ENCODE measurements at regions not wholly inside any gene's neighbourhood (a gene's known extent, or its start where the extent isn't known, plus 50 kb on each side); places are given as distances from the start of the nearest gene placed in this dataset.

DNA sequence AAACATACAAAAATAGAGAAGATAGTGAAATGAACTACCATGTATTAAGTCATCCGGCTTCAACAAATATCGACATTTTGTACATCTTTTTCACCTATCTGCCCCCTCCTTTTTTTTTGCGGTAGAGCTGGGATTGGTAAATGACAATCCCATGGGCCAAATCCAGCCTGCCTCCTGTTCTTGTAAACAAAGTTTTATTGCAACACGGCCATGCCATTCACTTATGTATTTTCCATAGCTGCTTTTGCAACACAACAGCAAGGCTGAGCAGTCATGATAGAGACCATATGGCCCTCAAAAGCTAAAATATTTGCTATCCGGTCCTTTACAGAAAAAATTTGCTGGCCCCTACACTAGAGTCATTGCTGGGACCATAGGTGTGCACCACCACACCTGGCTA, 58.1 kb upstream of the PLEKHG3 start:
- no peaks in the 10 kb centered on the region for H3K9me3 ChIP-seq (ENCODE audit: control insufficient read depth, insufficient read depth, low read depth, low read length)
- no peak overlapping the region for H3K4me3 ChIP-seq (ENCODE audit: low read depth, low read length)
- ChIA-PET CTCF (interaction anchor here (4.0 kb wide), 1 partner anchor 10 kb away, joined by 22 read pairs; no protein-coding TSS in a partner anchor), POLR2A (no interaction called here)
- H3K4me1 ChIP-seq (ENCODE audit: control insufficient read depth, insufficient read depth, low read length) = peaks cover 5% of the 10 kb centered on the region; the same call in 1 of the 2 replicates
- no peaks in the 10 kb centered on the region for H3K36me3 ChIP-seq (ENCODE audit: control insufficient read depth in 2 of 2, insufficient read depth in 1 of 2, low read length in 2 of 2)
- no peak overlapping the region for H3K27ac ChIP-seq (ENCODE audit: extremely low read depth, low read depth, low read length)
- TF ChIP-seq SALL2 (tag by site-specific recombination; IDR thresholded peaks at IDR 0.05; ENCODE audit: borderline replicate concordance) (no peak), ZNF677 (tag by site-specific recombination; IDR thresholded peaks at IDR 0.05) (no peak), KLF16 (tag by site-specific recombination; IDR thresholded peaks at IDR 0.05) (no peak), PRDM10 (tag by site-specific recombination; IDR thresholded peaks at IDR 0.05) (0 out of 2 replicates have a peak, but pooled peaks have one; percentile 19)
- TF ChIP-seq, protein P1, sequence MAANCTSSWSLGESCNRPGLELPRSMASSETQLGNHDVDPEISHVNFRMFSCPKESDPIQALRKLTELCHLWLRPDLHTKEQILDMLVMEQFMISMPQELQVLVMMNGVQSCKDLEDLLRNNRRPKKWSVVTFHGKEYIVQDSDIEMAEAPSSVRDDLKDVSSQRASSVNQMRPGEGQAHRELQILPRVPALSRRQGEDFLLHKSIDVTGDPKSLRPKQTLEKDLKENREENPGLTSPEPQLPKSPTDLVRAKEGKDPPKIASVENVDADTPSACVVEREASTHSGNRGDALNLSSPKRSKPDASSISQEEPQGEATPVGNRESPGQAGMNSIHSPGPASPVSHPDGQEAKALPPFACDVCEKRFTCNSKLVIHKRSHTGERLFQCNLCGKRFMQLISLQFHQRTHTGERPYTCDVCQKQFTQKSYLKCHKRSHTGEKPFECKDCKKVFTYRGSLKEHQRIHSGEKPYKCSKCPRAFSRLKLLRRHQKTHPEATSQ (tag by site-specific recombination; IDR thresholded peaks at IDR 0.05) = no peak
- TF ChIP-seq, protein P2, sequence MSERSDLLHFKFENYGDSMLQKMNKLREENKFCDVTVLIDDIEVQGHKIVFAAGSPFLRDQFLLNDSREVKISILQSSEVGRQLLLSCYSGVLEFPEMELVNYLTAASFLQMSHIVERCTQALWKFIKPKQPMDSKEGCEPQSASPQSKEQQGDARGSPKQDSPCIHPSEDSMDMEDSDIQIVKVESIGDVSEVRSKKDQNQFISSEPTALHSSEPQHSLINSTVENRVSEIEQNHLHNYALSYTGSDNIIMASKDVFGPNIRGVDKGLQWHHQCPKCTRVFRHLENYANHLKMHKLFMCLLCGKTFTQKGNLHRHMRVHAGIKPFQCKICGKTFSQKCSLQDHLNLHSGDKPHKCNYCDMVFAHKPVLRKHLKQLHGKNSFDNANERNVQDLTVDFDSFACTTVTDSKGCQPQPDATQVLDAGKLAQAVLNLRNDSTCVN (tag by site-specific recombination; optimal IDR thresholded peaks at IDR 0.05) = no peak
- TF ChIP-seq, protein P3, sequence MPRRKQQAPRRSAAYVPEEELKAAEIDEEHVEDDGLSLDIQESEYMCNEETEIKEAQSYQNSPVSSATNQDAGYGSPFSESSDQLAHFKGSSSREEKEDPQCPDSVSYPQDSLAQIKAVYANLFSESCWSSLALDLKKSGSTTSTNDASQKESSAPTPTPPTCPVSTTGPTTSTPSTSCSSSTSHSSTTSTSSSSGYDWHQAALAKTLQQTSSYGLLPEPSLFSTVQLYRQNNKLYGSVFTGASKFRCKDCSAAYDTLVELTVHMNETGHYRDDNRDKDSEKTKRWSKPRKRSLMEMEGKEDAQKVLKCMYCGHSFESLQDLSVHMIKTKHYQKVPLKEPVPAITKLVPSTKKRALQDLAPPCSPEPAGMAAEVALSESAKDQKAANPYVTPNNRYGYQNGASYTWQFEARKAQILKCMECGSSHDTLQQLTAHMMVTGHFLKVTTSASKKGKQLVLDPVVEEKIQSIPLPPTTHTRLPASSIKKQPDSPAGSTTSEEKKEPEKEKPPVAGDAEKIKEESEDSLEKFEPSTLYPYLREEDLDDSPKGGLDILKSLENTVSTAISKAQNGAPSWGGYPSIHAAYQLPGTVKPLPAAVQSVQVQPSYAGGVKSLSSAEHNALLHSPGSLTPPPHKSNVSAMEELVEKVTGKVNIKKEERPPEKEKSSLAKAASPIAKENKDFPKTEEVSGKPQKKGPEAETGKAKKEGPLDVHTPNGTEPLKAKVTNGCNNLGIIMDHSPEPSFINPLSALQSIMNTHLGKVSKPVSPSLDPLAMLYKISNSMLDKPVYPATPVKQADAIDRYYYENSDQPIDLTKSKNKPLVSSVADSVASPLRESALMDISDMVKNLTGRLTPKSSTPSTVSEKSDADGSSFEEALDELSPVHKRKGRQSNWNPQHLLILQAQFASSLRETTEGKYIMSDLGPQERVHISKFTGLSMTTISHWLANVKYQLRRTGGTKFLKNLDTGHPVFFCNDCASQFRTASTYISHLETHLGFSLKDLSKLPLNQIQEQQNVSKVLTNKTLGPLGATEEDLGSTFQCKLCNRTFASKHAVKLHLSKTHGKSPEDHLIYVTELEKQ (tag by site-specific recombination; IDR thresholded peaks at IDR 0.05; ENCODE audit: borderline replicate concordance) = no peak

DNA sequence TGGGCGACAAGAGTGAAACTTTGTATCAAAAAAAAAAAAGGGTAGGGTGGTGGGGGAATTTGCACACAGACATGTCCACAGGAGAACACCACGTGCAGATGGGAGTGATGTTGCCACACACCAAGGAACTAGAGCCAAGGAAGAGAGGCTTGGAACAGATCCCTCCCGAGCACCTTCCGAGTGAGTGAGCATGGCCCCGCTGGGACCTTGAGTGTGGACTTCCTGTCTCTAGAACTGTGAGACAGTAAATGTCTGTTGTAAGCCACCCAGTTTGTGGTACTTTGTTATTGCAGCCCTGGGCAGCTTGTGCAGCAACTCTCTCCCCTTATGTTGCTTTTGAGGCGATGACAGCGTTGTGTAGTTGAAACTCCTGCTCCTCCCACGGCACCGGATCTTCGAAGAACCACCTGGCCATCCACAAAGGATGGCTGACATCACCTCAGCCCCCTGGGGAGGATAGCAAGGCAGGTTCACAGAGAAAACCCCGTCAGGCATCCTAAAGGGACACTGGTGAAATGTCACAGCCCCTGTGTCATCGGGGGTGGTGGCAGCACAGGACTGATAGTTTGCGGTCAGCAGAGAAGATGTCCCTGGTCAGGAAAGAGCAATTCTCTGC, 54.7 kb upstream of the PLEKHG3 start:
- CTCF ChIA-PET = interaction anchor here (0.6 kb wide), 2 partner anchors 22 to 716 kb away, joined by 3 to 4 read pairs; no protein-coding TSS in a partner anchor
- POLR2A ChIA-PET = no interaction called here
- Histone ChIP-seq H3K4me1 (ENCODE audit: control insufficient read depth, insufficient read depth, low read length) (peaks cover 5% of the 10 kb centered on the region; the same call in 1 of the 2 replicates), H3K9me3 (ENCODE audit: control insufficient read depth, insufficient read depth, low read depth, low read length) (no peaks in the 10 kb centered on the region), H3K36me3 (ENCODE audit: control insufficient read depth in 2 of 2, insufficient read depth in 1 of 2, low read length in 2 of 2) (no peaks in the 10 kb centered on the region), H3K4me3 (ENCODE audit: low read depth, low read length) (no peak overlapping the region), H3K27ac (ENCODE audit: extremely low read depth, low read depth, low read length) (no peak overlapping the region)
- 0 out of 2 replicates have a peak, but pooled peaks have one; percentile 41 for TF ChIP-seq ZBTB6 (tag by site-specific recombination; IDR thresholded peaks at IDR 0.05)
- no peak for TF ChIP-seq SP7 (tag by site-specific recombination; IDR thresholded peaks at IDR 0.05)
